H9 (cell line): ENCODE measurements at regions not wholly inside any gene's neighbourhood (a gene's known extent, or its start where the extent isn't known, plus 50 kb on each side); places are given as distances from the start of the nearest gene placed in this dataset.

Experiments
- DNase-seq: peaks from one replicate; pipeline ENCODE4 v3.0.0-alpha.2; 2017
- H2AFZ ChIP-seq: one replicate; pipeline ENCODE4 v1.6.1; 2013; ENCODE audit warnings: mild to moderate bottlenecking, low read length, control low read depth, moderate library complexity
- H2AK5ac ChIP-seq: 2 replicates; pipeline ENCODE4 v1.6.1; 2013; ENCODE audit warnings: low read length, control low read depth, mixed read lengths; ENCODE audit not compliant: insufficient read length
- H2BK120ac ChIP-seq: one replicate; pipeline ENCODE4 v1.6.1; 2013; ENCODE audit warnings: low read depth, mild to moderate bottlenecking, low read length, control low read depth, inconsistent platforms; ENCODE audit not compliant: poor library complexity, severe bottlenecking
- H2BK12ac ChIP-seq: 2 replicates; pipeline ENCODE4 v1.6.1; 2013; ENCODE audit warnings: low read length, control low read depth, mixed read lengths, low read depth; ENCODE audit not compliant: insufficient read length
- H2BK15ac ChIP-seq: 2 replicates; pipeline ENCODE4 v1.6.1; 2013; ENCODE audit warnings: low read depth, low read length, control low read depth
- H2BK20ac ChIP-seq: one replicate; pipeline ENCODE4 v1.6.1; 2013; ENCODE audit warnings: low read depth, mild to moderate bottlenecking, low read length, control low read depth, inconsistent platforms; ENCODE audit not compliant: poor library complexity, severe bottlenecking
- H2BK5ac ChIP-seq: 2 replicates; pipeline ENCODE4 v1.6.1; 2013; ENCODE audit warnings: low read length, control low read depth, mixed read lengths; ENCODE audit not compliant: insufficient read length
- H3K14ac ChIP-seq: 2 replicates; pipeline ENCODE4 v1.6.1; 2013; ENCODE audit warnings: low read length, control low read depth; ENCODE audit not compliant: insufficient read depth
- H3K18ac ChIP-seq: 2 replicates; pipeline ENCODE4 v1.6.1; 2013; ENCODE audit warnings: low read depth, mild to moderate bottlenecking, mixed read lengths, low read length, control low read depth; ENCODE audit not compliant: insufficient read length
- H3K23ac ChIP-seq: 2 replicates; pipeline ENCODE4 v1.6.1; 2013; ENCODE audit warnings: low read length, control low read depth, mixed read lengths, low read depth; ENCODE audit not compliant: insufficient read length
- H3K23me2 ChIP-seq: 2 replicates; pipeline ENCODE4 v1.6.1; 2013; ENCODE audit warnings: low read depth, mild to moderate bottlenecking, mixed read lengths, low read length, control low read depth; ENCODE audit not compliant: insufficient read length, poor library complexity, severe bottlenecking
- H3K27ac ChIP-seq: 2 replicates; pipeline ENCODE4 v1.5.1; 2013; ENCODE audit warnings: low read length, control low read depth, mixed read lengths, low read depth; ENCODE audit not compliant: insufficient read length
- H3K27me3 ChIP-seq: 2 replicates; pipeline ENCODE4 v1.6.1; 2013; ENCODE audit warnings: low read length, control low read depth, inconsistent platforms; ENCODE audit not compliant: insufficient read depth
- H3K4ac ChIP-seq: 2 replicates; pipeline ENCODE4 v1.6.1; 2013; ENCODE audit warnings: low read depth, mild to moderate bottlenecking, control low read depth, inconsistent platforms, low read length, moderate library complexity
- H3K4me1 ChIP-seq: 2 replicates; pipeline ENCODE4 v1.6.1; 2013; ENCODE audit warnings: low read length, control low read depth, inconsistent platforms; ENCODE audit not compliant: insufficient read depth
- H3K4me2 ChIP-seq: 2 replicates; pipeline ENCODE4 v1.6.1; 2013; ENCODE audit warnings: low read length, control low read depth, mixed read lengths; ENCODE audit not compliant: insufficient read length, insufficient read depth
- H3K56ac ChIP-seq: 2 replicates; pipeline ENCODE4 v1.6.1; 2013; ENCODE audit warnings: low read depth, mild to moderate bottlenecking, mixed read lengths, low read length, control low read depth; ENCODE audit not compliant: insufficient read length
- H3K79me1 ChIP-seq: 2 replicates; pipeline ENCODE4 v1.6.1; 2013; ENCODE audit warnings: low read depth, mild to moderate bottlenecking, moderate library complexity, low read length, control low read depth, inconsistent platforms; ENCODE audit not compliant: insufficient read depth, poor library complexity, severe bottlenecking
- H3K79me2 ChIP-seq: 2 replicates; pipeline ENCODE4 v1.6.1; 2013; ENCODE audit warnings: low read length, control low read depth, inconsistent platforms; ENCODE audit not compliant: insufficient read depth
- H3K9ac ChIP-seq: 2 replicates; pipeline ENCODE4 v1.6.1; 2013; ENCODE audit warnings: low read length, control low read depth, mixed read lengths; ENCODE audit not compliant: insufficient read length; ENCODE audit errors: extremely low read depth
- H3K9me3 ChIP-seq: one replicate; pipeline ENCODE4 v1.6.1; 2013; ENCODE audit warnings: low read depth, low read length, inconsistent platforms; ENCODE audit not compliant: control insufficient read depth
- H3T11ph ChIP-seq: one replicate; pipeline ENCODE4 v1.6.1; 2013; ENCODE audit warnings: mild to moderate bottlenecking, low read length, control low read depth, inconsistent platforms
- H4K20me1 ChIP-seq: one replicate; pipeline ENCODE4 v1.6.1; 2013; ENCODE audit not compliant: control insufficient read depth, insufficient read length, insufficient read depth
- H4K5ac ChIP-seq: 2 replicates; pipeline ENCODE4 v1.6.1; 2013; ENCODE audit warnings: low read depth, mild to moderate bottlenecking, mixed read lengths, low read length, control low read depth; ENCODE audit not compliant: insufficient read length
- H4K8ac ChIP-seq: replicated peaks from 2 replicates; pipeline ENCODE4 v1.6.1; 2013; ENCODE audit warnings: low read length, control low read depth, mixed read lengths, low read depth; ENCODE audit not compliant: insufficient read length
- H4K91ac ChIP-seq: 2 replicates; pipeline ENCODE4 v1.6.1; 2013; ENCODE audit warnings: low read depth, mild to moderate bottlenecking, moderate library complexity, mixed read lengths, low read length, control low read depth; ENCODE audit not compliant: insufficient read length
- H3K27ac Mint-ChIP-seq, 3 experiments: 2 replicates in 2 of 3; 3 replicates in 1 of 3; pipeline ENCODE4 v1.8.0; 2020 to 2021; ENCODE audit warnings: mixed read lengths in 3 of 3, mild to moderate bottlenecking in 1 of 3, moderate library complexity in 1 of 3
- H3K27me3 Mint-ChIP-seq: 2 replicates; pipeline ENCODE4 v1.8.0; 2021; ENCODE audit warnings: low read depth, mild to moderate bottlenecking, moderate library complexity, mixed read lengths
- H3K36me3 Mint-ChIP-seq, 3 experiments: 2 replicates in 2 of 3; 3 replicates in 1 of 3; pipeline ENCODE4 v1.8.0; 2020 to 2021; ENCODE audit warnings: low read depth in 3 of 3, mixed read lengths in 3 of 3; ENCODE audit not compliant: insufficient read depth in 1 of 3
- H3K4me1 Mint-ChIP-seq, 2 experiments: 2 replicates each; pipeline ENCODE4 v1.8.0; 2020; ENCODE audit warnings: mixed read lengths in 2 of 2
- H3K4me3 Mint-ChIP-seq, 2 experiments: 2 replicates in 1 of 2; 3 replicates in 1 of 2; pipeline ENCODE4 v1.8.0; 2020 to 2021; ENCODE audit warnings: mild to moderate bottlenecking in 2 of 2, mixed read lengths in 2 of 2, moderate library complexity in 1 of 2
- H3K9me3 Mint-ChIP-seq, 2 experiments: 2 replicates in 1 of 2; 3 replicates in 1 of 2; pipeline ENCODE4 v1.8.0; 2020; ENCODE audit warnings: mild to moderate bottlenecking in 2 of 2, mixed read lengths in 2 of 2, moderate library complexity in 1 of 2
- CTCF ChIP-seq: fragments of 200-600 bp; sonication (generic); conservative IDR thresholded peaks from 3 replicates; pipeline ENCODE4 v1.8.0; 2021; ENCODE audit warnings: antibody characterized with exemption, mild to moderate bottlenecking
- WGBS: extraction: QIAGEN DNeasy Blood & Tissue Kit; methylation state at CpG from one replicate; pipeline ENCODE4 v1.1.7; 2013; ENCODE audit warnings: missing lambda C conversion rate, low lambda C conversion rate, mixed read lengths; ENCODE audit not compliant: insufficient read length; ENCODE audit errors: extremely low coverage; 5-methylcytosine and 5-hydroxymethylcytosine counted together

GRCh38 chr5:1698589-1699316 lies 100.9 kb downstream of the MRPL36 start:
- Mint-ChIP-seq H3K4me3 (no peak overlapping the region), H3K27ac (no peak overlapping the region; a peak in 1 of 7 replicates), H3K36me3 (peaks cover 0 to 6% (median 6%) of the 10 kb centered on the region in 3 experiments; a peak in 3 of 7 replicates), H3K4me1 (peaks cover 16 to 18% of the 10 kb centered on the region in 2 experiments), H3K27me3 (peaks cover 10% of the 10 kb centered on the region), H3K9me3 (peaks cover 8 to 10% of the 10 kb centered on the region in 2 experiments; a peak in 4 of 5 replicates)
- H2BK5ac ChIP-seq = no peak overlapping the region
- no peak overlapping the region for H3K23ac ChIP-seq
- no peak overlapping the region for H2BK120ac ChIP-seq
- H3K56ac ChIP-seq = no peak overlapping the region
- no peak for DNase-seq
- no peaks in the 10 kb centered on the region for H3K4me1 ChIP-seq
- H2AK5ac ChIP-seq = no peak overlapping the region
- H3K4me2 ChIP-seq = no peak overlapping the region
- H3K14ac ChIP-seq = no peak overlapping the region
- H3K79me1 ChIP-seq = no peaks in the 10 kb centered on the region
- TF ChIP-seq CTCF = no peak
- no peaks in the 10 kb centered on the region for H3K9me3 ChIP-seq
- no peak overlapping the region for H3K18ac ChIP-seq
- no peak overlapping the region for H2BK15ac ChIP-seq
- H2AFZ ChIP-seq = no peak overlapping the region
- H4K5ac ChIP-seq = no peak overlapping the region
- no peak overlapping the region for H3K9ac ChIP-seq
- no peak overlapping the region for H3T11ph ChIP-seq
- WGBS = no CpG with 5 or more reads among the region's 12 CpGs
- H4K20me1 ChIP-seq = no peaks in the 10 kb centered on the region
- H2BK12ac ChIP-seq = no peak overlapping the region
- H3K4ac ChIP-seq = no peak overlapping the region
- H2BK20ac ChIP-seq = no peak overlapping the region
- no peaks in the 10 kb centered on the region for H3K79me2 ChIP-seq
- H4K91ac ChIP-seq = no peak overlapping the region
- no peak overlapping the region for H3K27ac ChIP-seq
- no peaks in the 10 kb centered on the region for H3K23me2 ChIP-seq
- no peak overlapping the region for H4K8ac ChIP-seq
- H3K27me3 ChIP-seq = no peaks in the 10 kb centered on the region
